Vagina (tissue), 2 donors: ENCODE measurements at regions not wholly inside any gene's neighbourhood (a gene's known extent, or its start where the extent isn't known, plus 50 kb on each side); places are given as distances from the start of the nearest gene placed in this dataset.

Experiments used
- CTCF ChIP-seq, 3 experiments: fragments of 450-650 bp in 2 of 3; fragments of 200-600 bp in 1 of 3; sonication (generic) in 1 of 3; IDR thresholded peaks; one replicate each; pipeline ENCODE4 v1.5.1; 2017 to 2019; ENCODE audit warnings: antibody characterized with exemption in 3 of 3, mild to moderate bottlenecking in 2 of 3, moderate library complexity in 2 of 3
- POLR2AphosphoS5 ChIP-seq, 2 donors: sonication (generic); formaldehyde crosslinking; IDR thresholded peaks; one replicate each; pipeline ENCODE4 v1.9.0; 2017; ENCODE audit warnings: antibody characterized with exemption in 2 of 2, mild to moderate bottlenecking in 2 of 2, low read depth in 1 of 2; ENCODE audit not compliant: insufficient read depth in 1 of 2

GRCh38 chr1:30038134-30039025 is 685.0 kb downstream of the MATN1 start:
- TF ChIP-seq POLR2AphosphoS5 (IDR thresholded peaks at IDR 0.05; ENCODE audit: insufficient read depth in 1 of 2, low read depth in 1 of 2): no peak
- no peak for TF ChIP-seq CTCF (IDR thresholded peaks at IDR 0.05)
